HepG2 (cell line): ENCODE measurements at regions not wholly inside any gene's neighbourhood (a gene's known extent, or its start where the extent isn't known, plus 50 kb on each side); places are given as distances from the start of the nearest gene placed in this dataset.

Experiments used
- ATAC-seq: fragments of 200-7000 bp; cut with Tn5 transposase; 3 replicates; pipeline ENCODE4 v1.9.1; 2020; ENCODE audit warnings: mild to moderate bottlenecking, moderate library complexity
- BruUV-seq: library from RNA; stranded (reverse); fragments of 400-500 nt; replicated peaks from 2 replicates; lab custom pipeline; 2021; lab: Mats Ljungman, UMichigan
- CTCF ChIA-PET: fragments of 300-600 bp; formaldehyde crosslinking; extraction: SDS; loops from one replicate; lab custom pipeline; 2021; ENCODE audit warnings: low total read pairs, inconsistent platforms, low intra/inter-chr PET ratio; lab: Yijun Ruan, JAX
- POLR2A ChIA-PET: fragments of 350-600 bp; sonication (Branson Sonifier 250); formaldehyde crosslinking; loops from one replicate; lab custom pipeline; 2020; ENCODE audit warnings: antibody characterized with exemption, inconsistent platforms; lab: Yijun Ruan, JAX
- DNase-seq: peaks from one replicate; pipeline ENCODE4 v3.0.0-alpha.2; 2015; ENCODE audit warnings: low spot score
- FAIRE-seq: peaks from 3 replicates; lab custom pipeline; 2011; peaks lifted over from hg19 to GRCh38; lab: Jason Lieb, UNC
- H2AFZ ChIP-seq: one replicate; pipeline ENCODE4 v1.6.1; 2011; ENCODE audit warnings: low read length, inconsistent platforms
- H3K27ac ChIP-seq: fragments of 300-600 bp; 3 replicates; pipeline ENCODE4 v1.8.0; 2011; ENCODE audit warnings: mixed run types, mild to moderate bottlenecking, mixed read lengths, low read length, inconsistent platforms; ENCODE audit not compliant: insufficient read depth; ENCODE audit errors: extremely low read length
- H3K27me3 ChIP-seq, 2 experiments: fragments of 200-600 bp in 1 of 2; 2 replicates in 1 of 2; 3 replicates in 1 of 2; pipeline versions ENCODE4 v1.6.0 to v1.8.0; 2011; ENCODE audit warnings: low read length in 2 of 2, mild to moderate bottlenecking in 2 of 2, moderate library complexity in 2 of 2, inconsistent platforms in 1 of 2; ENCODE audit not compliant: insufficient read depth in 2 of 2, control insufficient read depth in 1 of 2
- H3K36me3 ChIP-seq, 2 experiments: fragments of 200-600 bp in 1 of 2; replicated peaks in 1 of 2; 2 replicates in 1 of 2; 3 replicates in 1 of 2; pipeline versions ENCODE4 v1.5.1 to v1.8.0; 2011; ENCODE audit warnings: low read length in 2 of 2, inconsistent platforms in 1 of 2; ENCODE audit not compliant: insufficient read depth in 2 of 2, control insufficient read depth in 1 of 2
- H3K4me1 ChIP-seq: 2 replicates; pipeline ENCODE4 v1.5.1; 2012; ENCODE audit warnings: low read length, inconsistent platforms; ENCODE audit not compliant: insufficient read depth
- H3K4me2 ChIP-seq: 2 replicates; pipeline ENCODE4 v1.6.0; 2011; ENCODE audit warnings: low read depth, low read length, inconsistent platforms
- H3K4me3 ChIP-seq, 3 experiments: fragments of 200-600 bp in 1 of 3; sonication (generic), shearing (Covaris generic) in 1 of 3; replicated peaks in 1 of 3; 2 replicates each; pipeline ENCODE4 v1.5.1; 2011 to 2016; ENCODE audit warnings: low read length in 3 of 3, inconsistent platforms in 2 of 3, low read depth in 2 of 3, mild to moderate bottlenecking in 2 of 3, control low read depth in 1 of 3, mixed read lengths in 1 of 3; ENCODE audit not compliant: insufficient read depth in 1 of 3
- H3K79me2 ChIP-seq: one replicate; pipeline ENCODE4 v1.6.1; 2011; ENCODE audit warnings: low read length, inconsistent platforms; ENCODE audit not compliant: insufficient read depth
- H3K9ac ChIP-seq: 2 replicates; pipeline ENCODE4 v1.6.0; 2011; ENCODE audit warnings: mild to moderate bottlenecking, low read depth, low read length, inconsistent platforms; ENCODE audit not compliant: insufficient read depth
- H3K9me3 ChIP-seq: 2 replicates; pipeline ENCODE4 v1.5.1; 2012; ENCODE audit warnings: mild to moderate bottlenecking, low read length
- H4K20me1 ChIP-seq: 2 replicates; pipeline ENCODE4 v1.6.0; 2011; ENCODE audit warnings: inconsistent platforms, mild to moderate bottlenecking, low read length, moderate library complexity; ENCODE audit not compliant: insufficient read depth
- BCL3 ChIP-seq: sonication (generic); formaldehyde crosslinking; IDR thresholded peaks from 2 replicates; pipeline ENCODE4 v1.5.1; 2020; ENCODE audit warnings: mild to moderate bottlenecking, missing genetic modification reagents, moderate library complexity
- MED13 ChIP-seq: sonication (generic); formaldehyde crosslinking; IDR thresholded peaks from 2 replicates; pipeline ENCODE4 v1.5.0; 2020; ENCODE audit warnings: missing genetic modification reagents
- NR2F6 ChIP-seq, 2 experiments: IDR thresholded peaks; 2 replicates each; pipeline ENCODE4 v1.6.1; 2016; ENCODE audit warnings: antibody characterized with exemption in 1 of 2, mild to moderate bottlenecking in 1 of 2
- PHB2 ChIP-seq: fragments of 450-650 bp; IDR thresholded peaks from 2 replicates; pipeline ENCODE4 v1.6.1; 2018; ENCODE audit not compliant: partially characterized antibody
- PHF20 ChIP-seq: sonication (generic); formaldehyde crosslinking; IDR thresholded peaks from 2 replicates; pipeline ENCODE4 v1.5.0; 2020; ENCODE audit warnings: mild to moderate bottlenecking, missing genetic modification reagents
- SETDB1 ChIP-seq: sonication (generic); formaldehyde crosslinking; IDR thresholded peaks from 2 replicates; pipeline ENCODE4 v1.5.1; 2020; ENCODE audit warnings: missing genetic modification reagents, mild to moderate bottlenecking, borderline replicate concordance
- SNRNP70 ChIP-seq: fragments of 200-400 bp; formaldehyde crosslinking; IDR thresholded peaks from 2 replicates; pipeline ENCODE4 v1.6.1; 2017; ENCODE audit warnings: mild to moderate bottlenecking, low read depth, low read length, moderate library complexity
- SP5 ChIP-seq: IDR thresholded peaks from 2 replicates; pipeline ENCODE4 v1.6.1; 2016; ENCODE audit warnings: low read depth, borderline replicate concordance
- THAP7 ChIP-seq: sonication (generic); formaldehyde crosslinking; IDR thresholded peaks from 2 replicates; pipeline ENCODE4 v1.8.1; 2023; ENCODE audit warnings: mild to moderate bottlenecking, missing genetic modification reagents
- WIZ ChIP-seq: sonication (generic); formaldehyde crosslinking; IDR thresholded peaks from 2 replicates; pipeline ENCODE4 v1.5.1; 2020; ENCODE audit warnings: mild to moderate bottlenecking, missing genetic modification reagents
- ZC3H4 ChIP-seq: sonication (generic); formaldehyde crosslinking; IDR thresholded peaks from 2 replicates; pipeline ENCODE4 v1.4.0; 2020; ENCODE audit warnings: missing genetic modification reagents, borderline replicate concordance
- ZNF782 ChIP-seq: sonication (generic); formaldehyde crosslinking; IDR thresholded peaks from 2 replicates; pipeline ENCODE4 v1.4.0; 2020; ENCODE audit warnings: missing genetic modification reagents, mild to moderate bottlenecking, borderline replicate concordance
- ZNF879 ChIP-seq: sonication (generic); formaldehyde crosslinking; IDR thresholded peaks from 2 replicates; pipeline ENCODE4 v1.8.1; 2023; ENCODE audit warnings: missing genetic modification reagents
- ZSCAN30 ChIP-seq: sonication (generic); formaldehyde crosslinking; IDR thresholded peaks from 2 replicates; pipeline ENCODE4 v1.5.0; 2020; ENCODE audit warnings: mild to moderate bottlenecking, missing genetic modification reagents
- ZSCAN31 ChIP-seq: sonication (generic); formaldehyde crosslinking; IDR thresholded peaks from 2 replicates; pipeline ENCODE4 v1.5.0; 2020; ENCODE audit warnings: low read depth, mild to moderate bottlenecking, missing genetic modification reagents
- ZSCAN9 ChIP-seq: IDR thresholded peaks from 2 replicates; pipeline ENCODE4 v1.6.1; 2016; ENCODE audit warnings: borderline replicate concordance
- ZUFSP ChIP-seq: sonication (generic); formaldehyde crosslinking; IDR thresholded peaks from 2 replicates; pipeline ENCODE4 v1.9.0; 2021; ENCODE audit warnings: missing genetic modification reagents, mild to moderate bottlenecking, borderline replicate concordance
- WGBS: methylation state at CpG from one replicate; pipeline ENCODE4 v1.1.6; 2017; ENCODE audit warnings: low lambda C conversion rate; 5-methylcytosine and 5-hydroxymethylcytosine counted together
- in situ Hi-C: cut with HindIII; loops from 2 replicates; pipeline ENCODE4 v1.10.0; 2017; ENCODE audit warnings: low pct_unique_long_range_greater_than_20kb; ENCODE audit not compliant: extremely low pct_ligation_motif_present
- intact Hi-C: fragments of 100-400 bp; cut with micrococcal nuclease; formaldehyde crosslinking; loops from one replicate; pipeline ENCODE4 v1.10.0; 2022; ENCODE audit not compliant: unreplicated experiment
- TF ChIP-seq, protein P1 (sequence below): IDR thresholded peaks from 2 replicates; pipeline ENCODE4 v1.6.1; 2016; ENCODE audit warnings: missing genetic modification reagents, missing compliant biosample characterization
- TF ChIP-seq, protein P2 (sequence below): sonication (generic); formaldehyde crosslinking; IDR thresholded peaks from 2 replicates; pipeline ENCODE4 v1.4.0; 2020; ENCODE audit warnings: missing genetic modification reagents; ENCODE audit errors: not compliant biosample characterization

GRCh38 chr3:13202744-13203397 is 129.6 kb upstream of the IQSEC1 start (continued):
- no peak for TF ChIP-seq ZSCAN31
- no peak for TF ChIP-seq ZUFSP (CRISPR knock-in tag)
- no peak for TF ChIP-seq BCL3 (CRISPR knock-in tag)
- TF ChIP-seq ZNF782 (CRISPR knock-in tag), result no peak

GRCh38 chr3:13201851-13202250 is 128.6 kb upstream of the IQSEC1 start:
- no peak overlapping the region for H2AFZ ChIP-seq
- no peak overlapping the region for H3K4me3 ChIP-seq
- H3K9me3 ChIP-seq, result no peaks in the 10 kb centered on the region
- ChIA-PET CTCF (no interaction called here), POLR2A (no interaction called here)
- WGBS, result 96% methylated on average over 3 of the region's 3 CpGs
- in situ Hi-C loops (no loop called here), intact Hi-C loops (no loop called here)
- H3K9ac ChIP-seq, result no peak overlapping the region
- H4K20me1 ChIP-seq, result peaks cover 2% of the 10 kb centered on the region; the same call in 1 of the 2 replicates
- H3K27me3 ChIP-seq, result no peaks in the 10 kb centered on the region
- FAIRE-seq (no peak), ATAC-seq (no peak), DNase-seq (no peak)
- H3K4me2 ChIP-seq, result no peak overlapping the region
- no peak overlapping the region for H3K27ac ChIP-seq
- H3K79me2 ChIP-seq, result no peaks in the 10 kb centered on the region
- peaks cover 2% of the 10 kb centered on the region; the same call in 1 of the 2 replicates for H3K4me1 ChIP-seq
- H3K36me3 ChIP-seq, result no peaks in the 10 kb centered on the region
- BruUV-seq, result no TSS peak
- TF ChIP-seq PHF20 (CRISPR knock-in tag), result no peak
- no peak for TF ChIP-seq THAP7 (CRISPR knock-in tag)
- TF ChIP-seq, protein P1, sequence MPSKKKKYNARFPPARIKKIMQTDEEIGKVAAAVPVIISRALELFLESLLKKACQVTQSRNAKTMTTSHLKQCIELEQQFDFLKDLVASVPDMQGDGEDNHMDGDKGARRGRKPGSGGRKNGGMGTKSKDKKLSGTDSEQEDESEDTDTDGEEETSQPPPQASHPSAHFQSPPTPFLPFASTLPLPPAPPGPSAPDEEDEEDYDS (CRISPR knock-in tag), result no peak
- TF ChIP-seq SNRNP70, result no peak
- no peak for TF ChIP-seq ZSCAN30 (CRISPR knock-in tag)
- TF ChIP-seq NR2F6 (IDR thresholded peaks at IDR 0.05), result no peak
- no peak for TF ChIP-seq NR2F6 (CRISPR knock-in tag; IDR thresholded peaks at IDR 0.05)
- TF ChIP-seq, protein P2, sequence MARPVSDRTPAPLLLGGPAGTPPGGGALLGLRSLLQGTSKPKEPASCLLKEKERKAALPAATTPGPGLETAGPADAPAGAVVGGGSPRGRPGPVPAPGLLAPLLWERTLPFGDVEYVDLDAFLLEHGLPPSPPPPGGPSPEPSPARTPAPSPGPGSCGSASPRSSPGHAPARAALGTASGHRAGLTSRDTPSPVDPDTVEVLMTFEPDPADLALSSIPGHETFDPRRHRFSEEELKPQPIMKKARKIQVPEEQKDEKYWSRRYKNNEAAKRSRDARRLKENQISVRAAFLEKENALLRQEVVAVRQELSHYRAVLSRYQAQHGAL (CRISPR knock-in tag), result no peak
- no peak for TF ChIP-seq ZSCAN9 (CRISPR knock-in tag)
- TF ChIP-seq ZNF879, result no peak
- TF ChIP-seq WIZ (CRISPR knock-in tag), result no peak
- no peak for TF ChIP-seq PHB2
- no peak for TF ChIP-seq SETDB1 (CRISPR knock-in tag)
- TF ChIP-seq MED13 (CRISPR knock-in tag), result no peak
- no peak for TF ChIP-seq SP5 (CRISPR knock-in tag)
- TF ChIP-seq ZC3H4 (CRISPR knock-in tag), result no peak
